Hippocampal formation (tissue), 2 donors: ENCODE measurements at regions not wholly inside any gene's neighbourhood (a gene's known extent, or its start where the extent isn't known, plus 50 kb on each side); places are given as distances from the start of the nearest gene placed in this dataset.

Experiments
- DNase-seq, 2 donors: peaks; one replicate each; lab custom pipeline; 2025; lab: John Stamatoyannopoulos, UW

DNA sequence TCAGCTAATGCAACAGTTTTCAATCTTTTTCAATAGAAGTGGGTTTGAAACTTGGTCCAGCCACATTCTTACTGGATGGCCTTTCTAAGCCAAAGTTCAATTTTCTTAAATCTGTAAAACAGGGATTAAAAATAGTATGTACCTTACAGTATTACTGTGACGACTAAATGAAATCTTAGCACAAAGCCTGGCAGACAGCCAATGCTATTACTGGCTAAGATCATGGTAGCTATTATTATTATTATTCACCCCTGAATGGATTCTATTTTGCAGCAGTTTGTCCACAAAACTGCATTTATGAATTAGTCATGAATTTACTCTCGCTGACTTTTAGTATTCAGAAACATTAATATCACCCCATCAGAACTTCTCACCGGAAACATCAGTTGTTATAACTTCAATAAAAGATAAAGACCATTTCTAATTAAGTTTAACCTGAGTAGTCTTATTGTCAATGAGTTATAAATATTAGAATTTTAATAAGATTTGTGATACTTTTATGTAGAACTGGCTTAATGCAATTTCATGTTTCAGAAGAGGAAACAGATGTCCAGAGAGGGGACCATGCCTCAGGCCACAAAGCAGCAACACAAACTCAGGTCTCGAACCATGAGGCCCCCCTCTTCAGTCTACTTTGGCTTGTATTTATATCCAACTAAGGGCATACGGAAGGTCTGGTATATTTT, 468.2 kb downstream of the ARHGEF28 start:
- no peak for DNase-seq

DNA sequence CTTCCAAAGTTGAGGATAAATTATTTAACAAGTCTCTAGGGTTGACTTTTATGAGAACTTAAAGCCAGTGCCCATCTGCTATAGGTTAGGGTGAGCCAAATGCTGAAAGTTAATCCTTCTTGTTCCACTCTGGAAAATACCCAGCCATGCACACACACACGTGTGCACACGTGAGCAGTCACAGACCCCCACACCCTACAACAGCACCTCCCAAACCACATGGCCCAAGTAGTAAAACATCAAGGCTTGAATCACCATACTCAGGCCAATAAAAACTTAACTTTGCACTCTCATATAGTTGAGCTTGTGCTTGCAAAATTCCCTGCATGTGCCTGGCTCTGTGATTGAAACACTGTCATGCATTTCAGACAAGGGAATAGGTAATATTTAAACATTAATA, 467.6 kb downstream of the ARHGEF28 start:
- no peak for DNase-seq

DNA sequence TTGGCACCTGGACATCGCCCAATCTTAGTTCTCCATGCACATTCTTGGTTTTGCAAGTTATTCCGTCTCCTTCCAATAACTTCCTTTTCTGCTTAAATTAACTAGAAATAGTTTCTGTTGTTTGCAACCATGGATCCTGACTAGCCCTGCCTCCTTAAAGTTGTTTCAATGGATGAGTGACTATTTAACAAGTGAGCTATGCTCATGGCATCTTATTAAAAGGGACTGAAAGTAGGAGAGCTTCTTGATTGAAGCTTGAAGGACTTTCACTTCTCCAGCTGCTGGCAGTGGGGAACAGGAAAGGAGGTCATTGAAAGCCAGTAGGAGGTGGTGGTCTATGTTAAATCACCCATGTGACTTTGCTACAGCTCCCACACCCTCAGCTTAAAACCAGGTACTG, 466.8 kb downstream of the ARHGEF28 start:
- no peak for DNase-seq

DNA sequence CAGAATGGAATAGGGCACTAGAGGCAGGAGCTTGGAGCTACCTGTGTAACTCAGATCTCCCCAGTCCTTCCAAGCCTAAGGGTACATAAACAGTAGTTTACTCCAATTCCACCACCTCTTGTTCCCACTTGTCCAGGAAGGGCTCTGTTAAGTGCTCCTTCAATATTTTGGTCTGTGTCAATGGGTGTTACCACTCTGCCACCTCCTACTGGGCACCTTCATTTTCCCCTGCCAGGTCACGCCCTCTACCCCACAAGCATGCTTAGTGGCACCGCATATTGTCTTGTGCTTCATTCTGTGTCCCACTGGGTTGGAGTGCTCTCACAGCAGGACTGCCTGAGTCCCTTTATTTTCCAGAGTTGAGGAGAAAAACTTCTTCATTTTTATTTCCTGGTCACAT, 459.8 kb downstream of the ARHGEF28 start:
- no peak for DNase-seq

DNA sequence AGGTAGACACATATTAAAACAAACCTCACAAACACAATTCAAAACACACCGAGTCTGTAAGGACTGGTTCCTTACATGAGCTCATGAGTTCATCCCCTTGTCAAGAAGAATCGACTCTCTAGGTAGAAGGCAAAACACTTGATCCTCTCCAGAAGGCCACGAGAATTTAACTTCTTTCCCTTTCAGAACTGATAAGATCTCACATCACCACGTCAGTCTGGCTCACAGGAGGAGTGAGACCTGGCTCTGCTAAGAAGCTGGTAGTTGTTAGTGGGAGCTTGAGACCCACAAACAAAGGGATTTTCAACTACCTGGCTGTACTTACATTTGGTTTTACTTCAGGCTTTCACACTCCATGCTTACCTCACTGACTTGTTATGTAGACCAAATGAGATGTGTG, 459.2 kb downstream of the ARHGEF28 start:
- DNase-seq: no peak

DNA sequence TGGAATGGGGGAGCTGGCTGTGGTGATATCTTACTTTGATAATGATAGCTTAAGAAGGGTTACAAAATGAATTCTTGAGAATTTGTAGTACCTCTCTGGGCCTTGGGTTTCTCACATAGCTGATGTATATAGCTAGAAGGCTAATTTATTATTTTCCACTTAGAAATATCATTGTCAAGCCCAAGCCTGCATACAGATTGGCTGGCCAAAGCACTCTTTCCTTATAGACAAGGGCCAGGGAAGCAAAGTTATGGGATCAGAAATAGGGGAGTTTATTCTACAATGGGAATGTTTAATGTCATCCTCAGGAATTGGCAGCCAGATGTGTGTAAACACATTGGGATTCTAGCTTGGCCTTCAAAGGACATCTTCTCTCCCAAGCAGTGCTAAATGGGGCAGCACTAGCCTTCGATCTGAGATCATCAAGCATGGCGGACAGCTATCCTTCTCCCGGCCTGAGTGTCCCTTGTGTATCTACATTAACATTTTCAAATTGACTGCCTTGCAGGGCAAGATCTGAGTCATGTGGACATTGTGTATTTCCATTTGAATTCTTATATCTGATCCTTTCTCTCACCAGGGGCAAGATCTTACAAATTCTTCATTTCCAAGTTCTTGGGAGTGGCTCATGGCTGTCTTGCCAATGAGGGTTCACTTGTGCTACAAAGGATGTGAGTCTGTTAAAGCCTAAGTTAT, 457.2 kb downstream of the ARHGEF28 start:
- DNase-seq: no peak

DNA sequence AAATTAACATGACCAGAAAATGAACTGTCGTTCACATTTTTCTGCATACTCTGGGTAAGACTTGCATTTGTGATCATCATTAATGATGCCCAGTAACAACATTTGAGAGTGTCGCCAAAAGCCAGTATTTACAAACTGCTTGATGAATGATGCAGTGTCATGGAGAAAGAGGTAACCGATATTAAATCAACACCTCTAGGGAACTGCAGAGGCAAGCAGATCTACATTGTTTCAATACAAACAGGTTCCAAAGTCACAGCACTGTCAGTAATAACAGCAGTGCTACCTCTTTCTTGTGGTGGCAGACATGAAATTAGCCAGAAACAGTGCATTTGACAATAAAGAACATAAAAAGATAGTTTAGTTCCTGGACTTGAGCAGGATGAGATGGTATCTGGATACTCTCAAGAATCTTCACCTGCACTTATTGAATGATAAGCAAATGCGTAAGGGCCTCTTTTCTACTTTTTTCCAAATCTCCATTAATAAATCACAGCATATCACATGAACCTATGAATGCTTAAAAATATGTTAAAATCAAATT, 456.6 kb downstream of the ARHGEF28 start:
- DNase-seq: no peak

DNA sequence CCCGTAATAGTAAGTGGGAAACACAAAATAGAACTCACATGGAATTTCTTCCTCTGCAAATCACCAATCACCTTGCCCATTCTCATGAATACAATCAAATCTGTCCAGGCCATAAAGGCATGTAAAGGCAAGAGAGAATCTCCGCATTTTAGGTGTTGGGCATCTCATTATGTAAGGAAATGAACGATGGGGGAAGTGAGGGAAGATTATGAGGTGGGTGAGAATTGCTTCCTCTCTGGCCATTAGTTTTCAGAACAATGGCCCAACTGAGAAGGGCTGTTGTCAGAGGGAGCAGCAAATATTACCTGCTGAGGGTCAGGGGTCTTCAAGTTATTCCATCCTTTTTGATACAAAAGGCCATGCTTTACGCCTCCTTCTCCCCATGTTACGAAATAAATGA, 455.1 kb downstream of the ARHGEF28 start:
- DNase-seq: no peak

DNA sequence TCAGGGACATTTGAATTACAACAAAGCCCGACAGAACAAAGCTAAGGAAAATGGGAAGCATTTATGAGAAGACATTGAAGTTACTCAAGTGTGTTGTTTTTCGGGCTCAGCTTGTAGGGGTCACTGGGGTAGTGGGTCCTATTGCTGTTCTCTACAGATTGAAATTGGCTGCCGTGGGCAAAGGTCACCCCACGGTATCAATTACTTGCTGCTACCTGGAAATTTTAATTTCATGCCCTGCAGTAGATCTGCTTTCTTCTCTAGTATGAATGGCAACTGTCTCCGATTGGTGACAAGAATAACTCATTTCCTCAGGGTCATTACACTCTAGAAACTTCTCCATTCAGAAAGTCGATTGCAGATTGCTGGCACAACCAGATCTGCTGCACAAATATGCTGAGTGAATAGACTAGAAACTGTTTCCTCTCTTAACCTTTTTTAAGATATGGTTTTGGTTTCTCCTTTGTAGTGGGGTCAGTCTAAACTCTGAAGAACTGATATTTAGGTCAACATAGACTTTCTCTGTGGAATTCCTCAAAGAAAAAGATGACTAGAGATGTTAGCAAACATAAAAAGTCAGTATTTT, 454.1 kb downstream of the ARHGEF28 start:
- no peak for DNase-seq

DNA sequence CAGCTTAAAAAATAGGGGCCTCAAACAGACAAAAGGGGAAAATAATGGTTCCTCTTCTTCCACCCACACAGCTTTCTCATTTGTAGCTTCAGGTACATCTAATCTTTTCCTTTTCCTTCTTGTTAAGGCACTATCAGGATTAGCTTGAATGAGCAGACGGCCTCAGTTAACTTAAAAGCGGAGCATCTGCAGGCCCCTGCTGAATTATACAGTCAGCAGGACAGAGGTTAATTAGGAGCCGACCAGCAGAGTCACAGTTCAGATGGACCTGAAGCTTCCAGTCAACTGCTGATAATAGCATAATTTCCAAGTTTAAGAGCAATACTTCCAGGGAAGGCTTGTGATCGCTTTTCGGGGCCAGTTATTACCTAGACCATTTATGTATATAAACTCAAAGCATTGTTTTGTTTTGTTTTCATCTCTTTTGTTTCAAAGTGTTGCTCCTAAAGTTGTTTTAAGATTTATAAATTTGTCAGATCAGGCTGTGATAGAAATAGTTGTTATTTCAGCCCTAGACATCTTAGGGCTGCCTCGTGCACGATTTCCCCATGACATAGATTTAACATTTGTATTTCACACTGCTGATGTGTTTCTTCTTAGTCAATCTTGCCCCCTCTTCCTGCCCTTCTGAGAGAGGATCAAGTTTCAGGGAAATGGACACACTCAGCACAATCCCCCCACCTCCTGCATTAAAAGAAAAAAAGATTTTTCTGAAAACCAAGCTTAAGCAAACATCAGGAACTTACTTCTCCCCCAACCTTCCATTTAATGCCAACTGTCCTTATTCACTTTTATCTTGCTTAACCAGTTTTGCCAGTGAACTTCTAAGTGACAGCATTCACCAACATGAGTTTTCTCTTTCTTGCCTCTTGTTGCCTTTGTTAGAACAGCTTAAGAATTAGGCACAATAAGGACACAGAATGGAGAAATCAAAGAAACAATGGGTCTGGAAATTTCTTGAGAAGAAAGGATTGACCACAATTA, 449.8 kb downstream of the ARHGEF28 start:
- DNase-seq: no peak

DNA sequence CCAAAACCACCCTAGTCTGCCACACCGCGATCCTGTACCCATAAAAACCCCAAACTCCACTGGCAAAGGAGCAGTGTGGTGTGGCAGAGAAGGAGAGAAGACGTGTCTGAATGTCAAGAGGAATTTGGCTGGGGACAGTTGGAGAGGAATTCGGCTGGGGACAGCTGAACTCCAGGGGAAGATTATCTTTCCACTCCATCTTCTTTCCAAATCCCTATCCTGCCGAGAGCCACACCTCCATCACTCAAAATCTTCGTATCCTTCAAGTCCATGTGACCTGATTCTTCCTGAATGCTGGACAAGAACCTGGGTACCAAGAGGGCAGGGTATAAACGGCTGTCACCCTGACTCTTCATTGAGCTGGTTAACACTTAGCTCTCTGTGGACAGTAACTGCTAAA, 448.1 kb downstream of the ARHGEF28 start:
- no peak for DNase-seq

DNA sequence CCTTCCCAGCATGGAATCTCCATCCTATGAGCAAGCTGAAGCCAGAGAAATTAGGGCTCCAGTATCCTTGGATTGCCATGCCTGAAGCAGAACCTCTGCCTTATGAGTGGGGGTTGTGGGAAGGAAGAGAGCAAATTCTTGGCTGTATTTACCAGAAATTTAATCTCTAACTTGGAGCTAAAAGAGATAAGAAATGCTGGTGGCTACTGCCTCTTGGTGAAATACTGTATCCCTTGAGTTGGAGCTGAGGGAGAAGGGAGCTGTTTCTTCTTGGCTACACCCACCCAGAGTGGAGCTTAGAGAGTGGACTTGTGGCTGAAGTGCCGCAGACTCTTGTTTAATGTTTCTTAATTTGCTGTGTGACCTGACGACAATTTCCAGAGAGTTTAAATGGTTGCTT, 447.3 kb downstream of the ARHGEF28 start:
- no peak for DNase-seq

DNA sequence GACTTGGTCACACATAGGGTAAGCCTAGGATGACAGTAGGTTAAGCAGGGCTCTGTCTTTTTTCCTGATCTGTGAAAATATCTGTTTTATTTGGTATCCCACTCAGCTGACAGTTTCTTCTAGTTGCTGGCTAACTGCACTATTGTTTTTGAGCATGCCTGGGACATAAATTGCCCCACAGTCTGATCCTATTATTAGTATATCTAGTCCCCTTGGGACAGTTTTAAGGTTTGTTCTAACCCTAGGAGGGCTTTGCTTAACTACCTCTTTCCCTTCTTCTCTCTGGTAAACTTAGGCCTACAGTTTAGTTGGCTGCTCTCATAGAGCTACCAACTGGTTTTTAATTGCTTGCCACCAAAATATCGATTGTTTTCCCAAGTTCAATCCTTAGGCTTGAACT, 446.6 kb downstream of the ARHGEF28 start:
- DNase-seq: no peak

DNA sequence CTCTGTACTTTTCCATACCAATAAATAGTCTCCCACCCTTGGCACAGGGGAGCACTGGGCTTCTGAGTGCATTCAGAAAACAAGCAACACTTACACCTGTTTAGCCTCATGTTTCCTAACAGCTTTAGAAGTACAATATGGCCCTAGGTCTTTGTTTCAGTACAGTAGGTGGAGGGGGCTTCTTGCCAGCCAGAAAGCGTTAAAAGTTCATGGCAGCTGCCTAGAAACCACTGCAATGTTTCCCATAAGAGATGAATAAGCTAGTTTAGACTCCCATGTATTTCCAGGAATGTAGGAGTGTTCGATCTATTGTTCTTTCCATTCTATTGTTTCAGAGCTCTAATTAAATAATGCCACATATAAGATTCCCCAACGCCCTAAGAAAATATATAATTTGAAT, 444.8 kb downstream of the ARHGEF28 start:
- DNase-seq: no peak

DNA sequence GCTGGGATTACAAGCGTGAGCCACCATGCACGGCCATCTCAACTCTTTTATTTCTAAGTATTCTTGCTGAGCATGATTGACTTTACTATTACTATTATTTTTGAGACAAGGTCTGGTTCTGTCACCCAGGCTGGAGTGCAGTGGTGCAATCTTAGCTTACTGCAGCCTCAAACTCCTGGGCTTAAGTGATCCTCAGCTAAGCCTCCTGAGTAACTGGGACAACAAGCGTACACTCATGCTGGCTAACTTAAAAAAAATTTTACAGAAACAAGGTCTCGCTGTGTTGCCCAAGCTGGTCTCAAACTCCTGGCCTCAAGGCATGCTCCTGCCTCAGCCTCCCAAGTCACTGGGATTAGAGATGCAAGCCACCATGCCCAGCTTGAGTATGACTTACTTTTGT, 443.7 kb downstream of the ARHGEF28 start:
- DNase-seq: no peak

DNA sequence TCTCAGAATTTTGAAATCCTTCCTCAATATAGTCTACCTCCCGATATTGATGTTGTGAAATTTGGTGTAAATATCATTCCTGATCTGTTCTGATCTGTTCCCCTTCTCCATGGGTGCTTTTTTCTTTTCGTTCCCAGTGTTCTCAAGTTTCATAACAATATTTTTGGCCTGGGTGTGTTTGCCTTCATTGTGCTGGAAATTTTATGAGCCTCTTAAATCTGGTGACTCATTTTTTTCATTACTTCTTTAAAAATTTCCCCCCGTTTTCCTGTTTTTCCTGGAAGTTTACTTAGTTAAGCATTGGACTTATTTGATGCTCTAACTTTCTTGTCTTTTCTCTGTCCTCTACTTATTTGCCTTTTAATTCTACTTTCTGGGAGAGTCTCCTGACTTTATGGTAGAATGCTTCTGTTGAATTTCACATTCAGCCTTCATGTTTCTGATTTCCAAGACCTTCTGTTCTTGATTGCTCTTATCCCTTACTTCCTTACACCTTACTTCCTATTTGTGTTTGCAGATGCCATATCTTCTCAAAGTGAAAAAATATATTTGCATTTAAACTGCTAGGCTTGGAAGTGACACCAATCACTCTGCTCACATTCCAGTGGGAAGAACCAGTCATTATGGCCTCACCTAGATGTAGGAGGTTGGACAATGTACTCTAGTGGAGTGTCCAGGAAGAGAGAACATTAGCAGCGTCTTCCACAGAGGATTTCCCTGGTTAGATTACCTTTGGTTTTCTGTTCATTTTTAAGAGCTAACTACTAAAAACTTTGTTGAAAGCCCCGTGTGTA, 441.9 kb downstream of the ARHGEF28 start:
- DNase-seq: no peak

DNA sequence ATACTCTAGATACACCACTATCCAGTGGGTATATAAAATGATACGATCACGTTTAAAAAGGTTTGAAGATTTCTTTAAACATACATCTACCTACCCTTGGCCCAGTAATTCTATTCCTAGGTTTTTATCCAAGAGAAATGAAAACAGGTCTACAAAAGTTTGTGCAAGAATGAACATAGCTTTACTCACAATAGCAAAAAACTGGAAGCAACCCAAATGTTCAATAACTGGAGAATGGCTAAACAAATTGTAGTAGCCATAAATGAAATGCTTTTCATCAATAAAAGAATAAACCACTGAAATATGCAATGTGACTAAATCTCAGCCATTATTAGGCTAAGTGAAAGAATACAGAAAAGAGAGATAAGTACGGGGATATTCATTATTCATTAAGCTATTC, 438.9 kb downstream of the ARHGEF28 start:
- DNase-seq: no peak

DNA sequence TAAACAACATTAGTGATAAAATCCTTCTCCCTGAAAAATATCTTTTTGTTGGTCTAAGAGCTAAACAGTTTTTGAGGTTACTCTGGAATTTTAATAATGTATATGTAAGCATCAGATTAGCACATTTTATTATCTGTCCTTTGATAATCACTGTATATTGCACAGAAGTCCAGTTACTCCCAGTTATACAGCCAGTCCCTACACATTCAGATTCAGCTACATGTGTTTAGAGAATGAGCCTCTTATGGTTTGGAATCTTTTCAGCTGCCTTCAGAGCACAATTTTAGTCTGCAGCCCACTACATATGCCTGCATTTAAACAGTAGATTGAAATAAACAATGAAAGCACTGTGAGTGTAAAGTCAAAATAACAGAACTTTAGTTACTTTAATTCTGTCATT, 438.2 kb downstream of the ARHGEF28 start:
- DNase-seq: no peak

DNA sequence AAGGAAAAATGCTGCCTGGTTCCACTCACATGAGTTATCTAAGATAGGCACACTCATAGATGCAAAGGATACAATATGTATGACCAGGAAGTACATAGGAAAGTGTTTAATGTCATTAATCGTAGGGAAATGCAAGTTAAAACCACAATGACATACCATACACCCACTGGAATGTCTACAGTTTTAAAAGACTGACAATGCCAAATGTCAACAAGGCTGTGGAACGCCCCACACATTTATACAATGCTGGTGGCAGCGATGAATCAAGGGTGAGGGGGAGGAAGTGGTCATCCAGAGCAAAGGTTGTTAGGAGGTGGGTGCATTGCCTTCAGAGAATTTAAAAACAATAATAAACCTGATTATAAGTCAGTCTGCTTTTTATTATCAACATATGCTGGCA, 437.8 kb downstream of the ARHGEF28 start:
- DNase-seq: no peak

DNA sequence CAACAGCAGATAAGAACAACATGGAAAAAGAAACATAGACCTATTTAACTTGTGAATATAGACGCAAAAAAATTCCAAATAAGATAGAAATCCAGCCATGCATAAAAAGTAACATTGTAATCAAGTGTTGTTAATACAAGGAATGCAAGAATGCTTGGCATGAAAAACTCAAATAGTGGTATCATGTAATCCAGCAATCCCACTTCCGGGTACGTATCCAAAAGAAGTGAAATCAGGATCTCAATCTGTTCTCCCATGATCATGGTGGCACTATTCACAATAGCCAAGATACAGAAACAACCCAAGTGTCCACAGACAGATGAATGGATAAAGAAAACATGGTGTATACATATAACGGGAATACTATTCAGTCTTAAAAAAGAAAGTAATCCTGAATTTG, 437.4 kb downstream of the ARHGEF28 start:
- DNase-seq: no peak

DNA sequence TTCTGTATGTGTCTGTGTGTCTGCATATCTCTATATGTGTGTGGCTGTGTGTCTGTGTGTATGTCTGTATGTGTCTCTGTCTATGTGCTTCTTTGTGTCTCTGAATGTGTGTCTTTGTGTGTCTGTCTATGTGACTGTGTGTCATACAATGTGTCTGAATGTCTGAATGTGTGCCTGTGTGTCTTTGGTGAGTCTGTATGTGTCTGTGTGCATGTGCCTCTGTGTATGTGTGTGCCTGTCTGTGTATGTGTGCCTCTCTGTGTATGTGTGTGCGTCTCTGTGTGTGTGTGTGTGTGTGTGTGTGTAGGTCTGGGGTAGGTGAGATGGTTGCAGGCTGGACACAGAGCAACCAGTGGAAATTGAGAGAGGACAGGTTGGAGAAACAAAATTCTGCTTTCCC, 435.3 kb downstream of the ARHGEF28 start:
- DNase-seq: no peak
